Urinary bladder (tissue), 3 donors: ENCODE measurements at regions not wholly inside any gene's neighbourhood (a gene's known extent, or its start where the extent isn't known, plus 50 kb on each side); places are given as distances from the start of the nearest gene placed in this dataset.

Experiments used
- DNase-seq: peaks from one replicate; pipeline ENCODE4 v3.0.0-alpha.2; 2015; ENCODE audit errors: extremely low spot score
- H3K27ac ChIP-seq: one replicate; pipeline ENCODE4 v1.5.1; 2013; ENCODE audit warnings: low read depth, mild to moderate bottlenecking, moderate library complexity
- H3K36me3 ChIP-seq: one replicate; pipeline ENCODE4 v1.6.1; 2013; ENCODE audit warnings: mild to moderate bottlenecking, moderate library complexity; ENCODE audit not compliant: insufficient read depth
- H3K4me1 ChIP-seq: one replicate; pipeline ENCODE4 v1.6.1; 2013; ENCODE audit warnings: mild to moderate bottlenecking, moderate library complexity; ENCODE audit not compliant: insufficient read depth
- H3K4me3 ChIP-seq: one replicate; pipeline ENCODE4 v1.5.1; 2013; ENCODE audit warnings: low read depth, low read length
- WGBS: extraction: QIAGEN DNeasy Blood & Tissue Kit; methylation state at CpG from one replicate; pipeline ENCODE4 v1.1.7; 2013; 5-methylcytosine and 5-hydroxymethylcytosine counted together
- donor health status: healthy with polysubstance abuse.
- donor health status: healthy.

GRCh38 chr11:38219636-38220035 is 1621.6 kb upstream of the RAG2 start:
- DNase-seq, result no peak
- Histone ChIP-seq H3K27ac (no peak overlapping the region), H3K4me3 (no peak overlapping the region), H3K4me1 (no peaks in the 10 kb centered on the region), H3K36me3 (no peaks in the 10 kb centered on the region)
- 68% methylated on average over 2 of the region's 2 CpGs for WGBS

- H3K4me3 ChIP-seq, result no peak overlapping the region
- DNase-seq, result no peak
These were observed 1610.9 kb upstream of the RAG2 start for GRCh38 chr11:38208951-38209350.

GRCh38 chr11:38206663-38207062 is 1608.6 kb upstream of the RAG2 start:
- no peaks in the 10 kb centered on the region for H3K4me1 ChIP-seq
- DNase-seq, result no peak
- 75% methylated on average over 2 of the region's 2 CpGs for WGBS

More at GRCh38 chr11:38208951-38209350, 1610.9 kb upstream of the RAG2 start:
- no peak overlapping the region for H3K27ac ChIP-seq
- no peaks in the 10 kb centered on the region for H3K4me1 ChIP-seq
- no peaks in the 10 kb centered on the region for H3K36me3 ChIP-seq
- WGBS, result 77% methylated on average over 2 of the region's 2 CpGs

GRCh38 chr11:38191101-38191500 is 1593.1 kb upstream of the RAG2 start:
- H3K27ac ChIP-seq, result no peak overlapping the region
- H3K4me3 ChIP-seq, result no peak overlapping the region
- WGBS, result 90% methylated on average over 1 of the region's 1 CpG
- DNase-seq, result no peak
- H3K36me3 ChIP-seq, result no peaks in the 10 kb centered on the region
- H3K4me1 ChIP-seq, result no peaks in the 10 kb centered on the region

More at GRCh38 chr11:38206663-38207062, 1608.6 kb upstream of the RAG2 start:
- Histone ChIP-seq H3K36me3 (no peaks in the 10 kb centered on the region), H3K4me3 (no peak overlapping the region), H3K27ac (no peak overlapping the region)

GRCh38 chr11:38182126-38182866 is 1584.3 kb upstream of the RAG2 start:
- Histone ChIP-seq H3K36me3 (no peaks in the 10 kb centered on the region), H3K27ac (no peak overlapping the region), H3K4me3 (no peak overlapping the region), H3K4me1 (no peaks in the 10 kb centered on the region)
- 17% methylated on average over 1 of the region's 1 CpG for WGBS
- no peak for DNase-seq

GRCh38 chr11:38176686-38177322 is 1578.8 kb upstream of the RAG2 start:
- 96% methylated on average over 12 of the region's 12 CpGs for WGBS
- Histone ChIP-seq H3K4me3 (no peak overlapping the region), H3K27ac (no peak overlapping the region), H3K36me3 (no peaks in the 10 kb centered on the region), H3K4me1 (no peaks in the 10 kb centered on the region)
- no peak for DNase-seq

GRCh38 chr11:38173676-38174075 is 1575.6 kb upstream of the RAG2 start:
- no peak overlapping the region for H3K4me3 ChIP-seq
- WGBS, result 41% methylated on average over 8 of the region's 8 CpGs
- H3K4me1 ChIP-seq, result no peaks in the 10 kb centered on the region
- no peaks in the 10 kb centered on the region for H3K36me3 ChIP-seq
- no peak overlapping the region for H3K27ac ChIP-seq
- DNase-seq, result peak; percentile 11

GRCh38 chr11:38169286-38169685 is 1571.2 kb upstream of the RAG2 start:
- WGBS, result 16% methylated on average over 1 of the region's 1 CpG
- no peak for DNase-seq

GRCh38 chr11:38163526-38163925 is 1565.5 kb upstream of the RAG2 start:
- H3K4me1 ChIP-seq, result no peaks in the 10 kb centered on the region
- no peak for DNase-seq
- no peak overlapping the region for H3K4me3 ChIP-seq
- H3K36me3 ChIP-seq, result no peaks in the 10 kb centered on the region
- no peak overlapping the region for H3K27ac ChIP-seq

More at GRCh38 chr11:38169286-38169685, 1571.2 kb upstream of the RAG2 start:
- H3K4me1 ChIP-seq, result no peaks in the 10 kb centered on the region
- no peak overlapping the region for H3K27ac ChIP-seq
- no peaks in the 10 kb centered on the region for H3K36me3 ChIP-seq
- H3K4me3 ChIP-seq, result no peak overlapping the region

- H3K4me3 ChIP-seq, result no peak overlapping the region
- no peaks in the 10 kb centered on the region for H3K36me3 ChIP-seq
- DNase-seq, result no peak
- no peak overlapping the region for H3K27ac ChIP-seq
- no peaks in the 10 kb centered on the region for H3K4me1 ChIP-seq
These were observed 1562.4 kb upstream of the RAG2 start for GRCh38 chr11:38160433-38160832.

GRCh38 chr11:38159038-38159437 is 1561.0 kb upstream of the RAG2 start:
- no peaks in the 10 kb centered on the region for H3K36me3 ChIP-seq
- WGBS, result 89% methylated on average over 2 of the region's 2 CpGs
- no peaks in the 10 kb centered on the region for H3K4me1 ChIP-seq
- no peak overlapping the region for H3K27ac ChIP-seq
- DNase-seq, result no peak
- H3K4me3 ChIP-seq, result no peak overlapping the region

GRCh38 chr11:38156495-38157146 is 1558.6 kb upstream of the RAG2 start:
- H3K27ac ChIP-seq, result no peak overlapping the region
- no peaks in the 10 kb centered on the region for H3K36me3 ChIP-seq
- DNase-seq, result no peak
- WGBS, result 79% methylated on average over 5 of the region's 5 CpGs
- H3K4me3 ChIP-seq, result no peak overlapping the region
- no peaks in the 10 kb centered on the region for H3K4me1 ChIP-seq

GRCh38 chr11:38155856-38156255 is 1557.8 kb upstream of the RAG2 start:
- Histone ChIP-seq H3K27ac (no peak overlapping the region), H3K4me1 (no peaks in the 10 kb centered on the region), H3K4me3 (no peak overlapping the region), H3K36me3 (no peaks in the 10 kb centered on the region)
- WGBS, result 84% methylated on average over 1 of the region's 1 CpG
- DNase-seq, result no peak

- 75% methylated on average over 1 of the region's 1 CpG for WGBS
These were observed 1555.9 kb upstream of the RAG2 start for GRCh38 chr11:38153985-38154384.

More at GRCh38 chr11:38153985-38154384, 1555.9 kb upstream of the RAG2 start:
- Histone ChIP-seq H3K36me3 (no peaks in the 10 kb centered on the region), H3K4me1 (no peaks in the 10 kb centered on the region), H3K4me3 (no peak overlapping the region), H3K27ac (no peak overlapping the region)
- DNase-seq, result no peak
